ENCODE measurements at regions not wholly inside any gene's neighbourhood (a gene's known extent, or its start where the extent isn't known, plus 50 kb on each side); places are given as distances from the start of the nearest gene placed in this dataset.
A peak's percentile ranks its signal among the peaks of the same experiment; 100 is the strongest.

DNA sequence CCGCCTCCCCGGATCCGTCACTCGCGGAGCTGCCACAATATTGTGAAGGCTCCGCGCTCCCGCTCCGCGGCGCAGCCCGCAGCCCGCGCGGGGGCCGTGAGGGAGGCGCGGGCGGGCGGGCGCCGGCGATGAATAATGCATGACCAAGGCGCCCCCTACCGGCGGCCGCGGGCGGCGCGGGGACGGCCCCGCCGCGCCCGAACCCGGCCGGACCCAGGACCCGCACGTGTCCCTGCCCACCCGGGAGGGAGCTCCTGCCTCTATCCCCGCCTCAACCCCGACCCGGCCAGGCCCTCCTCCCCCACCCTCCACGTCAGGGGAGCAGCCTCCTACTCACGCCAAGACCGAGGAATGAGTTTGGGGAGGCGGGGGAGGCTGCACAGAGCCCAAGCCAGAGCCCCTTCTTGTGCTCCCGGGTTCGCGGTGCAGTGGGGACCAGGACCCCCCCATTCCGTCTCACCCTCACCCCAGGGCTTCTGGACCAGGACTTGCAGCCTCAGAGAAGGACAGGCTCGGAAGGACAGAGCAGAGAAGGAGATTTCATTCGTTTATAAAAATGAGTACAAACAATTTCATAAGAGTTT is 70.8 kb upstream of the CASZ1 start:
- TF ChIP-seq, protein P1, sequence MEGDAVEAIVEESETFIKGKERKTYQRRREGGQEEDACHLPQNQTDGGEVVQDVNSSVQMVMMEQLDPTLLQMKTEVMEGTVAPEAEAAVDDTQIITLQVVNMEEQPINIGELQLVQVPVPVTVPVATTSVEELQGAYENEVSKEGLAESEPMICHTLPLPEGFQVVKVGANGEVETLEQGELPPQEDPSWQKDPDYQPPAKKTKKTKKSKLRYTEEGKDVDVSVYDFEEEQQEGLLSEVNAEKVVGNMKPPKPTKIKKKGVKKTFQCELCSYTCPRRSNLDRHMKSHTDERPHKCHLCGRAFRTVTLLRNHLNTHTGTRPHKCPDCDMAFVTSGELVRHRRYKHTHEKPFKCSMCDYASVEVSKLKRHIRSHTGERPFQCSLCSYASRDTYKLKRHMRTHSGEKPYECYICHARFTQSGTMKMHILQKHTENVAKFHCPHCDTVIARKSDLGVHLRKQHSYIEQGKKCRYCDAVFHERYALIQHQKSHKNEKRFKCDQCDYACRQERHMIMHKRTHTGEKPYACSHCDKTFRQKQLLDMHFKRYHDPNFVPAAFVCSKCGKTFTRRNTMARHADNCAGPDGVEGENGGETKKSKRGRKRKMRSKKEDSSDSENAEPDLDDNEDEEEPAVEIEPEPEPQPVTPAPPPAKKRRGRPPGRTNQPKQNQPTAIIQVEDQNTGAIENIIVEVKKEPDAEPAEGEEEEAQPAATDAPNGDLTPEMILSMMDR (IDR thresholded peaks at IDR 0.05), result peak; percentile 90
- H3K4me3 ChIP-seq, result peak overlapping the region; percentile 75
- no peak overlapping the region for H3K27ac ChIP-seq
- DNase-seq (ENCODE audit: low spot score), result no peak

DNA sequence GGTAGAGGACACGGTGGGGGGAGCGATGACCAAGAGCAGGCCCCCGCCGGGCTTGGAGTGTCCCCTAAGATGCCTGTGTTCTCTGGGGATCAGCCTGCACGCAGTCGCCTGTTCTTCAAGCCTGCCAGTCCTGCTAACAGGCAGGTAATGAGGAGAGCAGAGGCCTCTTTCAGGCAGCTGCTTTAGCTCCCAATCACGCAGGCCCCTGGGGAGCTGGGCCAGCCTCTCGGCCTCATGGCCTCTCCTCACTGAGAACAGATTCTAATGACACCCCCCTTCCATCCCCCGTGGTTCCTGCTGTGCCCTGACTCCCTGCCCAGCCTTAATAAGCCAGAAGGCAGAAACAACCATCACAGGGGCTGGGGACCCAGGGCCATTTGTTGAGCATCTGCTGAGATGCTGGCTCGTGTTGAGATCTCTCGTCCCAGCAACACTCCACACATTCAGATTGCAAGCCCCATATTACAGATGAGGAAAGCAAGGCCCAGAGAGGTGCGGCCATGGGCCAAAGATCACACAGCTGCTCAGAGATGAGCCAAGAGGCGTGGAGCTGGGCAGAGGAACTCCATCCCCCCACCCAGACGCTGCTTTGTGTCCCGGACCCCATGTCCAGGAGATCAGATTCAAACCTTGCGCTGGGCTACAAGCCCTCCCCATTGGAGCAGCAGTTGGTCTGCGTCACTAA is 71.6 kb upstream of the CASZ1 start:
- H3K27ac ChIP-seq, result no peak overlapping the region
- TF ChIP-seq, protein P1 (IDR thresholded peaks at IDR 0.05), result no peak
- no peak overlapping the region for H3K4me3 ChIP-seq
- no peak for DNase-seq (ENCODE audit: low spot score)

DNA sequence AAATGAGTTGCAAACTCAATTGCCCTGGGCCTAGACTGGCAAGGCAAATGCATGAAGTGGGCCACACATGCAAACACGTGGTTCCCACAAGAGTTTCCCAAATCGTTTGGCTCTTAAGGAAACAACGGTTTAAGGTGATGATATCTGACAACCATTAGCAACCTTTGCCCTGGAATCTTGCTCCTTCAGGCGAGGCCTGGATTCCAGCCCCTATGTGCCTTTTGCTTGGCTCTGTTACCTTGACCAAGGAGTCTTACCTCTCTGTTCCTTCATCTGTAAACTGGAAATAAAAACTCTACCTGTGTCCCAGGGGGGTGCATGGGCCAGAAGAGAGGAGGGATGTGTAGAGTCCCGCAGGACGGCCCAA is 72.1 kb upstream of the CASZ1 start:
- no peak for DNase-seq (ENCODE audit: low spot score)
- Histone ChIP-seq H3K27ac (no peak overlapping the region), H3K4me3 (no peak overlapping the region)
- TF ChIP-seq, protein P1 (IDR thresholded peaks at IDR 0.05), result no peak

DNA sequence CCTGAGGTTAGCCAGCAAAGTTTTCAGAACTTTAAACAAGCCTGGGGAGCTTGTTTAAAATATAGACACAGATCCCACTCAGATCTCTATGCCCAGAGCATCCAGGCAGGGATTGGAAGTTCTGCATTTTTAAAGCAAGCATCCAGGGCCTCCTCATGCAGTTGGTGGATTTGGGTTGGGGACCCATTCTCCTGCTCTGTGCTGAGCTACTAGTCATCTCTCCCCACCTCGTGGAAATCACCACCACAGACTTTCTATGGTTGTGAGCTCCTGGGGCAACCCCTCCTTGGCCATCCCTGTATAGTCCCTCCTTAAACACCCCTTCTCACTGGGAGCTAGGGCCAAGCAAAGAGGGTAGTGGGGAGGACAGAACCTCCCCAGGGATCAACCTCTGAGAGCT is 73.5 kb upstream of the CASZ1 start:
- Histone ChIP-seq H3K27ac (no peak overlapping the region), H3K4me3 (no peak overlapping the region)
- TF ChIP-seq, protein P1 (IDR thresholded peaks at IDR 0.05), result no peak
- DNase-seq (ENCODE audit: low spot score), result no peak

DNA sequence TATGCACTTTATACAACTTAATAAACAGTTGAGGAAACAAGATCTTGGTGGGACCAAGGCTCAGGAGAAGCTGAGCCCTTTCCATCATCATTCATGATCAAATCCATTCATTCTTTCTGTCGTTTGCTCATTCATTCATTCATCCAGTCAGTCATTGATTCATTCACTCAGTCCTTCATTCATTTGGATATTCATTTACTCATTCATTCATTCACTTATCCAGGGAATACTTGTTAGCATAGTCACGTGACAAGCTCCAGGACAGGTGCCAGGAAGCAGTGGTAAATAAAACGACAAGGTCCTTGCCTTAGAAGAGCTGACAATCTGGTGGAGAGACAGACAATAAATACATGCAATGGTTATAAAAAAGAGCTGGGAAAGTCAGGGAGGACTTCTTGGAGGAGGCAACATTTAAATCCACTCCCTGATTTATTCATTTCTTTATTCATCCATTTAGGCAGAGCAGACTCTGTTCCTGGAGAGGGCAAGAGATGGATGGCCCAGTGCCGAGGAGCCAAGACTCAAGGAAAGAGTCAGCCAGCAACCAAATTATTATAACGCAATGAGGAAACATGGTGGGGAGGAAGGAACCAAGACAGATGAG is 74.1 kb upstream of the CASZ1 start:
- no peak overlapping the region for H3K27ac ChIP-seq
- no peak overlapping the region for H3K4me3 ChIP-seq
- no peak for DNase-seq (ENCODE audit: low spot score)
- TF ChIP-seq, protein P1 (IDR thresholded peaks at IDR 0.05), result no peak

DNA sequence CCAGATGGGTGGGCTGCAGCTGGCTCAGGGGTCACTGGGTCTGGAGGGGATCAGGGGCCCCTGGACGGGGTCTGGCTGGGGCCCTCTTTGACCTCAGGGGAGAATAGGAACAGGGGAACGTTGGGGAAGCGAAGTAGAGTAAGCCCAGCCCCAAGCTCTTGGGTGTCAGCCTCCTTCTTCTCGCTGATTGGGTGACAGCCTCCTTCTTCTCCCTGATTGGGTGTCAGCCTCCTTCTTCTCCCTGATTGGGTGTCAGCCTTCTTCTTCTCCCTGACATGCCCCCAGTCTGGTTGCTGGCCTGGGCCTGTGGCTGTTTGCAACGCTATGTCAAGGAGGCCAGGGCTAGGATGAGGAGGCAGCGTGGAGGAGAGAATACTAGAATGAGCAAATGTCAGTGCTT is 76.7 kb upstream of the CASZ1 start:
- Histone ChIP-seq H3K4me3 (no peak overlapping the region), H3K27ac (no peak overlapping the region)
- TF ChIP-seq, protein P1 (IDR thresholded peaks at IDR 0.05), result no peak
- no peak for DNase-seq (ENCODE audit: low spot score)

DNA sequence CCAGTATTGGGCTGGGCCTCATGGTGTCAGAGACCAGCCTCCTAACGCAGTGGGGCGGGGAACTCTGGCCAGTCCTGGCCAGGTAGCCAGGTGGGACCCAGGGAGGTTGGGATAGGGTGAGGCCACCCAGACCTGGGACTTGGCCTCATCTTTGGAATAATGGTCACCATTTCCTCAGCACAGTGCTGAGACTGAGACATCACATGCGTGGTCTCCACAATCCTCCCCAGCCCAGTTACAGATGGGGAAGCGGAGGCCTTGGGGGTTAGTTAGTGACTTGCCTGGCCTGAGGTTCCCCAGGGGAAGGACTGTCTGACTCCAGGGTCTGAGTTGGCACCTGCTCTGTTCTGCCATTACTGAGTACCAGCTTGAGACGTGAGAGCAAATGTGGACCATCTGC is 77.9 kb upstream of the CASZ1 start:
- DNase-seq (ENCODE audit: low spot score), result no peak
- no peak overlapping the region for H3K27ac ChIP-seq

More for the DNA sequence above, 77.9 kb upstream of the CASZ1 start:
- TF ChIP-seq, protein P1 (IDR thresholded peaks at IDR 0.05), result no peak
- no peak overlapping the region for H3K4me3 ChIP-seq
